ENCODE measurements at regions not wholly inside any gene's neighbourhood (a gene's known extent, or its start where the extent isn't known, plus 50 kb on each side); places are given as distances from the start of the nearest gene placed in this dataset.

DNA sequence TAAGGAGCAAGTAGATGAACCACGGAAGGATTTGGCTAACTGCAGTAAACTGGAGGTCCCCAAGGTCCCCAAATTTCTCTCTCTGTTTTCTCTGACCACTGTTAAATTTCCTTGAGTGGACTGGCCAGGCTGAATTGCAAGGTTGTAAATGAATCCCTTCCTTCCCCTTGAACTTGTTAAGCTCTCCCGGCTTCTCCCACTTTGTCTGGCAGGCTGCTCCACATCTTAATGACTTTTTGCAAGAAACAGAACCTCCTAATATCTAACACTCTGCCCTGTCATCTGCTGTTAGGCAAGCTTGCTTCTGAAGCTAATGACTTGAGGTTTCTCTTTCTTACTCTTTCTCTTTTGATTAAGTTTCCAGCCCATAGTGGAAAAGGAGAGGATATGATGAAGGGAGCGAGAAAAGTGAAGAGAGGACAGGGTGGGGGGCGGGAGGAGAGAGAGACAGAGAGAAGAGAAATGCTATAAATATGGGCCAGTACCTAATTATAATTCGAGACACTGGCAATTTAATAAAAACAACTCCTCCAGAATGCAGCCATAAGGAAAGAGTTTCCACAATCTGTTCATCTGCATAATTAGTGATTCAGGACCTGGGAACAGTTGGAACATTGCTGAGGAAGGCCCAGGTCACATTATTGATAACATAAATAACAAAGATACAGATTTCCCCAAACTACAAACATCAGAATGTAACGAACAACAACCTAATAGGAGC lies 437.3 kb upstream of the MPDZ start:
- DNase-seq (ENCODE audit: low spot score), result no peak

DNA sequence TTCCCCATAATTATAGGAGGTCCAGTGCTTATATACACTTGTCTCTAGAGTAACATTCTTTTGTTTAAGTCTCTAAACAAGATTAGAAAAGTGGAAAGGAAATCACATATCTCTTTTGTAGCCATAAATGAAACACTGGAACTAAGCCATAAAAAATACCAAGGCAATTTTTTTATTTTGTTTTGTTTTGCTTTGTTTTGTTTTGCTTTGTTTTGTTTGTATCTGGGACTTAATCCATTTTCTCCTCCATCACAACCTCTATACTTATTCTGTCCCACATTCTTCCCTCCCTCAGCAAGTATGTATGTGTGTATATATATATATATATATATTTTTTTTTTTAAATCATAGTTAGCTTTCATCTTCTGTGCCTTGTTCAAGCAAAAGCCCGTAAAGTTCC lies 436.6 kb upstream of the MPDZ start:
- no peak for DNase-seq (ENCODE audit: low spot score)

DNA sequence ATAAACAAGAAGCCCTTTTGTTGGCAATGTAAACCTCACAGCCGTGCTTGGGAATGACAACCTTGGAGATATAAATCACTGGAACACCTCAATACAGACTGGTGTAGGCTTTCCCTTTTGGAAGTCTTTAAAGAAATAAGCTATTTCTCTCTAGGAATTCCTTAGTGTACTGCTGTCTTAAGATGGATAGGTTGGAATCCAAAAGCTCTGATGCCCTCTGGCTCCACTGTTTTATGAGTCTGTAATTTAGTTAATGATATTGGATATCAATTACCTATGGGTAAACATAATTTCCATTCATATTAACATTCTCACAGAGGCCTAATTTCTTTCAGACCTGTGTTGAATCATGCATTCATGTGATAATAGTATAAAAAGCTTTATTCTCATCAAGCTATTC lies 435.9 kb upstream of the MPDZ start:
- DNase-seq (ENCODE audit: low spot score), result no peak

GRCh38 chr9:13707612-13708576 lies 428.4 kb upstream of the MPDZ start:
- no peak for DNase-seq (ENCODE audit: low spot score)

DNA sequence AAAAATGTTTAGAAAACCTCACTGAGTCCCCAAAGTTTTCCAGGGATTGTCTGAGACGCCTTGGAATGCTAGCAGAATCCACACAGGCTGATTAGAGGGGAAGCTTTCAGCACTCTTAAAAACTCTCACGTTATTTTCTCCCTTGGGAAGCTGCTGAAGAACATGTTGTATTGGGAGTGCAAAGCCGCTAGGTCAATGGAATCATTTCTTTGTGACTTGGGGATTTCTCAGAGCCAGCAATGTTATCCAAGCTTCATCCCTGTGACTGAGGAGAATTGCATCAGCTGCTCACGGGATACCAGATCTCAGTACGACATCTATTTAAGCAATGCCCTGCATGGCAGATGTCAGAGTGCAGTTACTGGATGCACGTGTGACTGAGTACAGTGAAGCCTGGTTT lies 426.4 kb upstream of the MPDZ start:
- no peak for DNase-seq (ENCODE audit: low spot score)

DNA sequence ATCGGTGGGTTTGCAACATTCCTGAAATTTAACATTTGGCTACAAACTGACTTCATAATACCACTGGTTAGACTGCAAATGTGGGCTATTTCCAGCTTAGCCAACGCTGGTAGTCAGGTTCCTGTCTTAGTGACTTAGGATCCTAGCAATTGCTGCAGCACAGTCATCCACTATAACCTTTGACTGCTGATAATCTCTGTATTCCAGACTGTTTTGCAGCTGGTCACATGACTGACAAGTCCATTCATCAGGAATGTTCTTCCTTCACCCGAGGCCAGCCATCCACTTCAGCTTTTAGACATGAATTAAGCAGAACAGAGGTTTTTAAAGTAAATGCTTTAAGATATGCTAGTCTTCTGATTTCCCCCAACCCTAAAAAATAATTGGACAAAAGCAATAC lies 425.9 kb upstream of the MPDZ start:
- DNase-seq (ENCODE audit: low spot score), result no peak

- no peak for DNase-seq (ENCODE audit: low spot score)
Observed at GRCh38 chr9:13690595-13690994, 411.1 kb upstream of the MPDZ start.

GRCh38 chr9:13689925-13690324 lies 410.4 kb upstream of the MPDZ start:
- no peak for DNase-seq (ENCODE audit: low spot score)

DNA sequence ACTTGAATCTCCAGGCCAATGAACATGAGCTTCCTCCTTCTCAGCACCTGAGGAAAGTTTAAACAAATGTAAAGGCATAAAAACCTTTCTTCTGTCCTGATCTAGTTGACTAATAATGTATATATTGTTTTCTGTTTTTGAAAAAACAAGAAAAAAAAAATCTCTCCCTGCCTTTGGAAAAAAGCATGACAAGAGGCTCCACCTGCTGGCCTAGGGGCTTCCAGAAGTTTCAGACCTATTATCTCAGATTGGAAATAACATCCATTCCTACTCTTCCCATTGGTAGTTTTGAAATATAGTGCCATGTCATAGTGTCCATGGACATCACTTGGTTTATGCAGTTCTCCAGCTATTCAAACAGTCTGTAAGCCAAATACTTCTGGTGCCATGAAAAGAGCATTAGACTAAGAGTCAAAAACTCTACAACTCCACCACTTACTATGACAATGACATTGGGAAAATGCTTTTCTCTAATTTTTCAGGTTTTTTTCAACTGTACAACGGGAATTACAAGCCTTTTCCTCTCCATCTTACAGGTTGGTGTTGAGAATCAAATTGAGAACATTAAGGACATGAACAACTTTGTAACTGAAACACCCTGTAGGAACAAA lies 409.6 kb upstream of the MPDZ start:
- no peak for DNase-seq (ENCODE audit: low spot score)

DNA sequence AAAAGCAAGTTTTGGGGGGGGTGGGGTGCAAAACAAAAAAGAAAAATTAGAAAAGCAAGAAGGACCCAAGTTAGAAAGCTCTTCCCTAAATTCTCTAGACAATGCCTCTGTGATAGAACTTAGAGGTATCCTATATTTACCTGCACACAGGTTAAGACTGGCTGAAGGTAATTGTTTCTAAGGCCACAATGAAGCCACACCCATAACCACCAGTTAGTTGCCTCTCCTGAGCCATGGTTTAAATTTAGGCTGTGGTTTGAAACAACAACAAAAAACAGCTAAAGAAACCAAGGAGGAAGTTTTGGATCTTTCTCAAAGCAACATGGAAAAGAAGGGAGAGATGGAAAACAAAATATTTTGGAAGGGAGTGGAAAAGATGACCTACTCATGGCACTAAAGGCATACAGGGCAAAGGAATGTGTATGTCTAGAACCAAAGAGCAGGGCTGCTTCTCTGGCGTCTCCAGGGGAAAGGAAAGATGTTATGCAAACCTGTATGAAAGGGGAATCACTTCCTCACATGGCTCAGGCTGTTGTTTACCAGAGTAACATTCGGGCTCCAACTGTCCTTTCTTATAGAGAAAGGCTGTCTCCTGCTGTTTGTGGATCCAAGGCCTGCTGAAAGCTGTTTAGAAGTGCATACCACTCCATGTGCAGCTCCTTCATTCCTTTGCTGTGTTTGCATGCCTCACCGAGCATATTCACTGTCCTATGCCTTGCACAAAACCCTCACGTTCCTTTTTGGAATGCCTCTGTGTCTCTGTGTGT lies 408.9 kb upstream of the MPDZ start:
- no peak for DNase-seq (ENCODE audit: low spot score)

- DNase-seq (ENCODE audit: low spot score), result no peak
Observed at GRCh38 chr9:13684656-13685055, 405.2 kb upstream of the MPDZ start.

- no peak for DNase-seq (ENCODE audit: low spot score)
Observed at GRCh38 chr9:13677801-13678200, 398.3 kb upstream of the MPDZ start.

- DNase-seq (ENCODE audit: low spot score), result no peak
Observed at GRCh38 chr9:13675638-13676000, 396.1 kb upstream of the MPDZ start.

GRCh38 chr9:13674926-13675637 lies 395.6 kb upstream of the MPDZ start:
- no peak for DNase-seq (ENCODE audit: low spot score)

DNA sequence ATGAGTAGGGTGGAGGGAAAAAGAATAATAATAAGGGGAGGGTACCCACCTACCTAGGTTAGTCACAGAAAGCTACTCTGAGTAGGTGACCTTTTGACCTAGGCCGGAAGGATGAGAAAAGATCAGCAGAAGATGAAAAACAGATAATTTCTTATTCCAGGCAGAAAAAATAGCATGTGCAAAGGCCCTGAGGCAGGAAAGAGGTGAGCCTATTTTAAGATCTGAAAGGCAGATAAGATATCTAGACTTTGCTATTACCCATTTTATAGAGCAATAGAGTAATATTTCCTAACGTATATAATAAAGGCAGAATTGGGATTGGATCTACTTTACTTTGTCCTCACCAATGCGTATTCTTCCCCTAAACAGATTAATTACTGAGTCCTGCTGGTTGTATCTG lies 393.9 kb upstream of the MPDZ start:
- DNase-seq (ENCODE audit: low spot score), result no peak

DNA sequence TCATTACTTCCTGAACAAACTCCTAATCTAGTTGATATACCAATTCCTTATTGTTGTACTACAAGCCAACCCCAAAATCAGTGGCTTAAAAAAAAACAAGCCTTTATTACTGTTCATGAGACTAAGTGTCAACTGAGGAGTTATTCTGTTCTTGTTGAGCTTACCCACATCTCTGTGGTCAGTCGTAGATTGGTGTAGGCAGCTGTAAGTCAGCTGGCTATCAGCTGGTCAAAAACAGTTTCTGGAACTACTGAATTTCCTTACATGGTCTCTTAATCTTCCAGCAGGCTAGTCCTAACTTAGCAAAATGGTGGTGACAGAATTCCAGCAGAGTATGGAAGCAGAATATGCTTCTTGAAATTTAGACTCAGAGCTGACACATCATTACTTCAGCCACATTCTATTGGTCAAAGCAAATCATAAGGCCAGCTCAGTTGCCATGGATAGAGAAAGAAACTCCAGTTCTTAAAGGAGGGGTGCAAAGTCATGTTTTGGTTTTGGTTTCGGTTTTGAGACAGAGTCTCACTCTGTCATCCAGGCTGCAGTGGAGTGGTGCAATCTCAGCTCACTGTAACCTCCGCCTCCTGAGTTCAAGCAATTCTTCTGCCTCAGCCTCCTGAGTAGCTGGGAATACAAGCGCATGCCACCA lies 386.1 kb upstream of the MPDZ start:
- no peak for DNase-seq (ENCODE audit: low spot score)

GRCh38 chr9:13661014-13661413 lies 381.5 kb upstream of the MPDZ start:
- DNase-seq (ENCODE audit: low spot score), result no peak

GRCh38 chr9:13651969-13652663 lies 372.6 kb upstream of the MPDZ start:
- no peak for DNase-seq (ENCODE audit: low spot score)

GRCh38 chr9:13651526-13651925 lies 372.0 kb upstream of the MPDZ start:
- no peak for DNase-seq (ENCODE audit: low spot score)

DNA sequence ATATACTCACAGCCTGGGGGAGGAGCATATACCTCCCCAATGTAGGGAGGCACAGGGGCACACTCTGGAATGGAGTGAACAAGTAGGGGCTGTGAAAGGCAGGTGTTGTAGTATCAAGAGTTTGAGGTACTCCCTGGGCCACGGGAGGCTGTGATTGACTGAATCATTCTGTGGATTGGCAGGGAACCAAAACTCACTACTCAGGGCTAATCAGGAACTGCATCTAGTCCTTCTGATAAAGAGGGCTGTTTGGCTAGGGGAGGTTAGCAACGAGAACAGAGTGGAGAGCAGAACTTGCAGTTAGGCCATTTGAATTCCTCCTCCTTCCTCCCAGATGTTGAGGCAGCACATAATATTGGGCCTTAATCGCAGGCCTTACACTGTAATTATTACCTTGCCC lies 369.2 kb upstream of the MPDZ start:
- no peak for DNase-seq (ENCODE audit: low spot score)
